GM12874 (cell line): ENCODE measurements at regions not wholly inside any gene's neighbourhood (a gene's known extent, or its start where the extent isn't known, plus 50 kb on each side); places are given as distances from the start of the nearest gene placed in this dataset.

ENCODE experiments used
- CTCF ChIP-seq: IDR thresholded peaks from 2 replicates; pipeline ENCODE4 v1.5.1; 2011; ENCODE audit warnings: low read depth, mild to moderate bottlenecking, control low read depth, low read length, moderate library complexity; ENCODE audit not compliant: insufficient read depth

- no peak for TF ChIP-seq CTCF
Measured at GRCh38 chr15:46410705-46411104, 775.9 kb downstream of the SQOR start.

- TF ChIP-seq CTCF = no peak
Measured at GRCh38 chr15:46411900-46412299, 777.1 kb downstream of the SQOR start.

GRCh38 chr15:46413799-46414198 lies 779.0 kb downstream of the SQOR start:
- no peak for TF ChIP-seq CTCF

- no peak for TF ChIP-seq CTCF
Measured at GRCh38 chr15:46416544-46416943, 781.7 kb downstream of the SQOR start.

- no peak for TF ChIP-seq CTCF
Measured at GRCh38 chr15:46420990-46421389, 786.2 kb downstream of the SQOR start.

DNA sequence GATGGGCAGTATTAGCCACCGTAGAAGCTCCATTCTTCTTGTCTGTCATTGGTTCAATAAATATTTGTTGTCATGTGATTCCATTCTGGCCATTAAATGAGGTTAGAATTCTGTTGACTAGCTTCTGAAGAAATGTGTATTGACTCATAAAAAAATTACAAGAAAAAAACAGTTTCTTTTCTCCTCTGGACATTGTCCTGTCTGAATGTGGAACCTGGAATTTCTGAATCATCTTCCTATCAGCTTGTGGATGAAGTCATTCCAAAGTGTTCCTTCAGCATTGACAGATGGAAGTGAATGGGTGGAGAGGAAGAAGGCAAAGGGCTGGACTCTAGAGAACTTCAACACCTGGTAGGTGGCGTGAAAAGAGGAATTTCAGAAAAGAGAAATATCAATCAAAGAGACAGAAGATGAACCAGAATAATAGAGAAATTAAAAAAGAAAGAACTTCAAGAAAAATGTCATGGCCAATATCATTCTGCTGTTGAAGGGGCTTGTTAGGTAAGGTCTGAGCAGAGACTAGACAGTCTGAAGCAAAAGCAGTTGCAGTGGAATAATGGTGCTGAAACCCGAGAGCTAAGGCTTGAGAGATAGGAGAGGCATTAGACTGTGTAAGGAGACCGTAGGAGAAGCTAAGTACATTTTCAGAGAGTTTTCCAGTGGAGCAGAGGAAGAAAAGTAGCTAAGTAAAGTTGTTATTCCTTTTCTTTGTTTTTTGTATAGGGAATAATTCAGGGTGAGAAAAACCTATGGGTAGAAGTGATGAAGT lies 806.6 kb downstream of the SQOR start:
- TF ChIP-seq CTCF = no peak

DNA sequence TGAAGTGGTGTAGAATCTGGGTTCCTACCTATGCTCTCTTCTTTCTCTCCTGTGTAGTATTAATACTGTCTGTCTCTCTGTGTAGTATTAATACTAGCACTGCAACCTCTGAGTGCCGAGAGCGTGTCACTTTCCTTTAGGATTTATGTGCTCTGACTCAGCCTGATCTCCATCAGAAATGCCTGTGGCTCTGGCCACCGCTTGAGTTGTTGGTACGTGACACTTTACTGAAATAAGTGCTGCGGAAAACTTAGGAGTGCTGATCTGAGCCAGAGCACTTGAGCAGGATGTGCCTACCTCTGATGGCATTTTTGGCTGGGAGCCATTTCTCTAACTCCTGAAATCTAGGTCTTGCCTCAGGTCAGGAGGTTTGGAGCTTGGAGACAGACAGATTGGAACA lies 807.4 kb downstream of the SQOR start:
- TF ChIP-seq CTCF = no peak
